GM12878 (cell line): ENCODE measurements at regions not wholly inside any gene's neighbourhood (a gene's known extent, or its start where the extent isn't known, plus 50 kb on each side); places are given as distances from the start of the nearest gene placed in this dataset.

Experiments used
- CREM ChIP-seq: IDR thresholded peaks from 2 replicates; pipeline ENCODE4 v1.6.1; 2014; ENCODE audit warnings: antibody characterized with exemption, low read depth
- EP300 ChIP-seq, 2 experiments: fragments of 150-350 bp in 1 of 2; IDR thresholded peaks; 2 replicates each; pipeline ENCODE4 v1.6.1; 2011 to 2012; ENCODE audit warnings: low read depth in 2 of 2, low read length in 2 of 2, borderline replicate concordance in 1 of 2, improper control_type of control experiment in 1 of 2, inconsistent platforms in 1 of 2; ENCODE audit not compliant: control insufficient read depth in 1 of 2
- IRF4 ChIP-seq: IDR thresholded peaks from 2 replicates; pipeline ENCODE4 v1.6.1; 2011; ENCODE audit warnings: low read depth, low read length
- NFXL1 ChIP-seq: fragments of 450-650 bp; IDR thresholded peaks from 2 replicates; pipeline ENCODE4 v1.6.1; 2017; ENCODE audit warnings: antibody characterized with exemption, mild to moderate bottlenecking, borderline replicate concordance
- POLR2AphosphoS5 ChIP-seq: IDR thresholded peaks from 2 replicates; pipeline ENCODE4 v1.6.1; 2011; ENCODE audit warnings: mild to moderate bottlenecking, low read length, inconsistent platforms
- RELA ChIP-seq: fragments of 450-650 bp; IDR thresholded peaks from 2 replicates; pipeline ENCODE4 v1.8.0; 2014; ENCODE audit warnings: borderline replicate concordance; ENCODE audit not compliant: partially characterized antibody
- TCF7 ChIP-seq: IDR thresholded peaks from 2 replicates; pipeline ENCODE4 v1.6.1; 2014; ENCODE audit warnings: antibody characterized with exemption, borderline replicate concordance
- TF ChIP-seq, protein P1 (sequence below), 3 experiments: IDR thresholded peaks in 2 of 3; conservative IDR thresholded peaks in 1 of 3; 2 replicates each; pipeline ENCODE4 v1.5.1; 2011; ENCODE audit warnings: low read depth in 3 of 3, low read length in 3 of 3, mild to moderate bottlenecking in 3 of 3, control low read depth in 2 of 3, moderate library complexity in 2 of 3, inconsistent platforms in 1 of 3, mixed read lengths in 1 of 3; ENCODE audit not compliant: control insufficient read depth in 2 of 3, insufficient read depth in 1 of 3; ENCODE audit errors: extremely low read depth in 1 of 3
- TF ChIP-seq, protein P2 (sequence below): IDR thresholded peaks from 2 replicates; pipeline ENCODE4 v1.6.1; 2012; ENCODE audit warnings: mild to moderate bottlenecking, low read depth, low read length
- TF ChIP-seq, protein P3 (sequence below): fragments of 450-650 bp; IDR thresholded peaks from 2 replicates; pipeline ENCODE4 v1.6.1; 2017; ENCODE audit warnings: mild to moderate bottlenecking, moderate library complexity

- TF ChIP-seq POLR2AphosphoS5 (no peak), IRF4 (no peak), NFXL1 (no peak), RELA (no peak), EP300 (IDR thresholded peaks at IDR 0.05; ENCODE audit: borderline replicate concordance in 1 of 2, control insufficient read depth in 1 of 2, low read depth in 2 of 2, low read length in 2 of 2) (no peak), TCF7 (no peak), CREM (no peak)
- TF ChIP-seq, protein P1, sequence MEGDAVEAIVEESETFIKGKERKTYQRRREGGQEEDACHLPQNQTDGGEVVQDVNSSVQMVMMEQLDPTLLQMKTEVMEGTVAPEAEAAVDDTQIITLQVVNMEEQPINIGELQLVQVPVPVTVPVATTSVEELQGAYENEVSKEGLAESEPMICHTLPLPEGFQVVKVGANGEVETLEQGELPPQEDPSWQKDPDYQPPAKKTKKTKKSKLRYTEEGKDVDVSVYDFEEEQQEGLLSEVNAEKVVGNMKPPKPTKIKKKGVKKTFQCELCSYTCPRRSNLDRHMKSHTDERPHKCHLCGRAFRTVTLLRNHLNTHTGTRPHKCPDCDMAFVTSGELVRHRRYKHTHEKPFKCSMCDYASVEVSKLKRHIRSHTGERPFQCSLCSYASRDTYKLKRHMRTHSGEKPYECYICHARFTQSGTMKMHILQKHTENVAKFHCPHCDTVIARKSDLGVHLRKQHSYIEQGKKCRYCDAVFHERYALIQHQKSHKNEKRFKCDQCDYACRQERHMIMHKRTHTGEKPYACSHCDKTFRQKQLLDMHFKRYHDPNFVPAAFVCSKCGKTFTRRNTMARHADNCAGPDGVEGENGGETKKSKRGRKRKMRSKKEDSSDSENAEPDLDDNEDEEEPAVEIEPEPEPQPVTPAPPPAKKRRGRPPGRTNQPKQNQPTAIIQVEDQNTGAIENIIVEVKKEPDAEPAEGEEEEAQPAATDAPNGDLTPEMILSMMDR (IDR thresholded peaks at IDR 0.05 in 2 of 3, conservative IDR thresholded peaks at IDR 0.05 in 1 of 3; ENCODE audit: control insufficient read depth in 2 of 3, extremely low read depth in 1 of 3, insufficient read depth in 1 of 3, low read depth in 3 of 3, low read length in 3 of 3): no peak
- TF ChIP-seq, protein P2, sequence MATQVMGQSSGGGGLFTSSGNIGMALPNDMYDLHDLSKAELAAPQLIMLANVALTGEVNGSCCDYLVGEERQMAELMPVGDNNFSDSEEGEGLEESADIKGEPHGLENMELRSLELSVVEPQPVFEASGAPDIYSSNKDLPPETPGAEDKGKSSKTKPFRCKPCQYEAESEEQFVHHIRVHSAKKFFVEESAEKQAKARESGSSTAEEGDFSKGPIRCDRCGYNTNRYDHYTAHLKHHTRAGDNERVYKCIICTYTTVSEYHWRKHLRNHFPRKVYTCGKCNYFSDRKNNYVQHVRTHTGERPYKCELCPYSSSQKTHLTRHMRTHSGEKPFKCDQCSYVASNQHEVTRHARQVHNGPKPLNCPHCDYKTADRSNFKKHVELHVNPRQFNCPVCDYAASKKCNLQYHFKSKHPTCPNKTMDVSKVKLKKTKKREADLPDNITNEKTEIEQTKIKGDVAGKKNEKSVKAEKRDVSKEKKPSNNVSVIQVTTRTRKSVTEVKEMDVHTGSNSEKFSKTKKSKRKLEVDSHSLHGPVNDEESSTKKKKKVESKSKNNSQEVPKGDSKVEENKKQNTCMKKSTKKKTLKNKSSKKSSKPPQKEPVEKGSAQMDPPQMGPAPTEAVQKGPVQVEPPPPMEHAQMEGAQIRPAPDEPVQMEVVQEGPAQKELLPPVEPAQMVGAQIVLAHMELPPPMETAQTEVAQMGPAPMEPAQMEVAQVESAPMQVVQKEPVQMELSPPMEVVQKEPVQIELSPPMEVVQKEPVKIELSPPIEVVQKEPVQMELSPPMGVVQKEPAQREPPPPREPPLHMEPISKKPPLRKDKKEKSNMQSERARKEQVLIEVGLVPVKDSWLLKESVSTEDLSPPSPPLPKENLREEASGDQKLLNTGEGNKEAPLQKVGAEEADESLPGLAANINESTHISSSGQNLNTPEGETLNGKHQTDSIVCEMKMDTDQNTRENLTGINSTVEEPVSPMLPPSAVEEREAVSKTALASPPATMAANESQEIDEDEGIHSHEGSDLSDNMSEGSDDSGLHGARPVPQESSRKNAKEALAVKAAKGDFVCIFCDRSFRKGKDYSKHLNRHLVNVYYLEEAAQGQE: no peak
- TF ChIP-seq, protein P3, sequence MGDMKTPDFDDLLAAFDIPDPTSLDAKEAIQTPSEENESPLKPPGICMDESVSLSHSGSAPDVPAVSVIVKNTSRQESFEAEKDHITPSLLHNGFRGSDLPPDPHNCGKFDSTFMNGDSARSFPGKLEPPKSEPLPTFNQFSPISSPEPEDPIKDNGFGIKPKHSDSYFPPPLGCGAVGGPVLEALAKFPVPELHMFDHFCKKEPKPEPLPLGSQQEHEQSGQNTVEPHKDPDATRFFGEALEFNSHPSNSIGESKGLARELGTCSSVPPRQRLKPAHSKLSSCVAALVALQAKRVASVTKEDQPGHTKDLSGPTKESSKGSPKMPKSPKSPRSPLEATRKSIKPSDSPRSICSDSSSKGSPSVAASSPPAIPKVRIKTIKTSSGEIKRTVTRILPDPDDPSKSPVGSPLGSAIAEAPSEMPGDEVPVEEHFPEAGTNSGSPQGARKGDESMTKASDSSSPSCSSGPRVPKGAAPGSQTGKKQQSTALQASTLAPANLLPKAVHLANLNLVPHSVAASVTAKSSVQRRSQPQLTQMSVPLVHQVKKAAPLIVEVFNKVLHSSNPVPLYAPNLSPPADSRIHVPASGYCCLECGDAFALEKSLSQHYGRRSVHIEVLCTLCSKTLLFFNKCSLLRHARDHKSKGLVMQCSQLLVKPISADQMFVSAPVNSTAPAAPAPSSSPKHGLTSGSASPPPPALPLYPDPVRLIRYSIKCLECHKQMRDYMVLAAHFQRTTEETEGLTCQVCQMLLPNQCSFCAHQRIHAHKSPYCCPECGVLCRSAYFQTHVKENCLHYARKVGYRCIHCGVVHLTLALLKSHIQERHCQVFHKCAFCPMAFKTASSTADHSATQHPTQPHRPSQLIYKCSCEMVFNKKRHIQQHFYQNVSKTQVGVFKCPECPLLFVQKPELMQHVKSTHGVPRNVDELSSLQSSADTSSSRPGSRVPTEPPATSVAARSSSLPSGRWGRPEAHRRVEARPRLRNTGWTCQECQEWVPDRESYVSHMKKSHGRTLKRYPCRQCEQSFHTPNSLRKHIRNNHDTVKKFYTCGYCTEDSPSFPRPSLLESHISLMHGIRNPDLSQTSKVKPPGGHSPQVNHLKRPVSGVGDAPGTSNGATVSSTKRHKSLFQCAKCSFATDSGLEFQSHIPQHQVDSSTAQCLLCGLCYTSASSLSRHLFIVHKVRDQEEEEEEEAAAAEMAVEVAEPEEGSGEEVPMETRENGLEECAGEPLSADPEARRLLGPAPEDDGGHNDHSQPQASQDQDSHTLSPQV: no peak
These were observed 195.8 kb downstream of the HAO1 start for GRCh38 chr20:7744411-7744810.
